Prostate gland (tissue), 2 donors: ENCODE measurements at regions not wholly inside any gene's neighbourhood (a gene's known extent, or its start where the extent isn't known, plus 50 kb on each side); places are given as distances from the start of the nearest gene placed in this dataset.

Source experiments
- CTCF ChIP-seq, 4 experiments: fragments of 200-600 bp in 2 of 4; fragments of 450-650 bp in 2 of 4; sonication (generic) in 2 of 4; IDR thresholded peaks; 1 replicate in 3 of 4; 2 replicates in 1 of 4; pipeline ENCODE4 v1.5.1; 2016 to 2019; ENCODE audit warnings: antibody characterized with exemption in 4 of 4, mild to moderate bottlenecking in 2 of 4, moderate library complexity in 2 of 4
- POLR2A ChIP-seq: fragments of 450-650 bp; IDR thresholded peaks from one replicate; pipeline ENCODE4 v1.6.1; 2016; ENCODE audit warnings: antibody characterized with exemption, mild to moderate bottlenecking
- POLR2AphosphoS5 ChIP-seq: sonication (generic); formaldehyde crosslinking; IDR thresholded peaks from one replicate; pipeline ENCODE4 v1.6.1; 2017; ENCODE audit warnings: antibody characterized with exemption

- TF ChIP-seq POLR2AphosphoS5 = no peak
- no peak for TF ChIP-seq POLR2A
- no peak for TF ChIP-seq CTCF (IDR thresholded peaks at IDR 0.05)
Observed at GRCh38 chr20:58103961-58104360, 124.5 kb downstream of the ANKRD60 start.
